Neural cell (in vitro differentiated cells): ENCODE measurements at regions not wholly inside any gene's neighbourhood (a gene's known extent, or its start where the extent isn't known, plus 50 kb on each side); places are given as distances from the start of the nearest gene placed in this dataset.

Experiments used
- H2AFZ ChIP-seq: fragments of 200-600, 300-800 bp; sonication (generic), shearing (Covaris generic); 2 replicates; pipeline ENCODE4 v1.6.0; 2014; ENCODE audit warnings: low read depth, mild to moderate bottlenecking, antibody characterized with exemption, low read length, moderate library complexity
- H3F3A ChIP-seq: fragments of 200-600 bp; shearing (Covaris generic); 2 replicates; pipeline ENCODE4 v1.6.1; 2016; ENCODE audit warnings: mild to moderate bottlenecking, moderate library complexity, mixed read lengths, antibody characterized with exemption, low read length; ENCODE audit not compliant: insufficient read depth, poor library complexity, severe bottlenecking
- H3K27ac ChIP-seq: fragments of 200-600, 300-800 bp; sonication (generic), shearing (Covaris generic); 2 replicates; pipeline ENCODE4 v1.5.1; 2014; ENCODE audit warnings: mild to moderate bottlenecking, low read length, moderate library complexity
- H3K27me3 ChIP-seq: fragments of 300-800, 200-600 bp; sonication (generic), shearing (Covaris generic); 2 replicates; pipeline ENCODE4 v1.6.0; 2014; ENCODE audit warnings: mild to moderate bottlenecking, low read depth, low read length, moderate library complexity; ENCODE audit not compliant: insufficient read depth
- H3K36me3 ChIP-seq: fragments of 300-800, 200-600 bp; sonication (generic), shearing (Covaris generic); 2 replicates; pipeline ENCODE4 v1.5.1; 2014; ENCODE audit warnings: mild to moderate bottlenecking, antibody characterized with exemption, low read length, moderate library complexity; ENCODE audit not compliant: insufficient read depth
- H3K4me2 ChIP-seq: fragments of 300-800, 200-600 bp; sonication (generic), shearing (Covaris generic); 2 replicates; pipeline ENCODE4 v1.6.0; 2014; ENCODE audit warnings: mild to moderate bottlenecking, low read length
- H3K4me3 ChIP-seq: fragments of 300-800, 200-600 bp; sonication (generic), shearing (Covaris generic); 2 replicates; pipeline ENCODE4 v1.5.1; 2014; ENCODE audit warnings: mild to moderate bottlenecking, low read length, moderate library complexity
- H3K79me2 ChIP-seq: fragments of 200-600 bp; shearing (Covaris generic); replicated peaks from 2 replicates; pipeline ENCODE4 v1.6.0; 2014; ENCODE audit warnings: mild to moderate bottlenecking, low read length, moderate library complexity; ENCODE audit not compliant: insufficient read depth
- H3K9ac ChIP-seq: fragments of 300-800, 200-600 bp; sonication (generic), shearing (Covaris generic); 2 replicates; pipeline ENCODE4 v1.6.1; 2016; ENCODE audit warnings: mild to moderate bottlenecking, low read length, mixed read lengths
- H3K9me2 ChIP-seq: fragments of 200-600 bp; shearing (Covaris generic); 2 replicates; pipeline ENCODE4 v1.6.1; 2016; ENCODE audit warnings: mild to moderate bottlenecking, low read length, mixed read lengths; ENCODE audit not compliant: insufficient read depth
- H3K9me3 ChIP-seq: fragments of 200-600, 300-800 bp; sonication (generic), shearing (Covaris generic); 2 replicates; pipeline ENCODE4 v1.6.1; 2016; ENCODE audit warnings: mild to moderate bottlenecking, mixed run types, low read length, moderate library complexity, mixed read lengths
- H4K20me1 ChIP-seq: fragments of 200-600 bp; shearing (Covaris generic); 2 replicates; pipeline ENCODE4 v1.6.1; 2016; ENCODE audit warnings: mild to moderate bottlenecking, mixed run types; ENCODE audit not compliant: insufficient read depth
- EP300 ChIP-seq: fragments of 450-650 bp; conservative IDR thresholded peaks from 2 replicates; pipeline ENCODE4 v1.6.1; 2014; ENCODE audit warnings: antibody characterized with exemption, mild to moderate bottlenecking, moderate library complexity; ENCODE audit not compliant: poor library complexity, severe bottlenecking
- EZH2 ChIP-seq: fragments of 200-600, 300-800 bp; shearing (Covaris generic), sonication (generic); IDR thresholded peaks from 2 replicates; pipeline ENCODE4 v1.6.1; 2014; ENCODE audit warnings: antibody characterized with exemption, low read length, borderline replicate concordance, mild to moderate bottlenecking; ENCODE audit not compliant: insufficient read depth, poor library complexity, severe bottlenecking
- MXI1 ChIP-seq: fragments of 450-650 bp; conservative IDR thresholded peaks from 2 replicates; pipeline ENCODE4 v1.6.1; 2014; ENCODE audit warnings: antibody characterized with exemption, mild to moderate bottlenecking; ENCODE audit not compliant: poor library complexity, severe bottlenecking
- POLR2AphosphoS5 ChIP-seq: IDR thresholded peaks from 2 replicates; pipeline ENCODE4 v1.6.1; 2012
- RAD21 ChIP-seq: fragments of 450-650 bp; conservative IDR thresholded peaks from 2 replicates; pipeline ENCODE4 v1.6.1; 2014; ENCODE audit warnings: antibody characterized with exemption, mild to moderate bottlenecking, moderate library complexity
- REST ChIP-seq: IDR thresholded peaks from 2 replicates; pipeline ENCODE4 v1.6.1; 2012; ENCODE audit warnings: borderline replicate concordance
- SMC3 ChIP-seq: fragments of 450-650 bp; conservative IDR thresholded peaks from 2 replicates; pipeline ENCODE4 v1.6.1; 2014; ENCODE audit warnings: antibody characterized with exemption, mild to moderate bottlenecking, moderate library complexity; ENCODE audit not compliant: poor library complexity
- TAF1 ChIP-seq: IDR thresholded peaks from 2 replicates; pipeline ENCODE4 v1.6.1; 2012; ENCODE audit warnings: low read depth
- TF ChIP-seq, protein P1 (sequence below): fragments of 450-650 bp; IDR thresholded peaks from 2 replicates; pipeline ENCODE4 v1.5.1; 2014; ENCODE audit warnings: antibody characterized with exemption, mild to moderate bottlenecking, moderate library complexity; ENCODE audit not compliant: poor library complexity, severe bottlenecking

- Histone ChIP-seq H3K4me3 (no peak overlapping the region), H3K4me2 (no peak overlapping the region), H2AFZ (no peak overlapping the region), H3K27me3 (no peaks in the 10 kb centered on the region), H3K36me3 (no peaks in the 10 kb centered on the region), H4K20me1 (no peaks in the 10 kb centered on the region), H3K9me2 (no peaks in the 10 kb centered on the region), H3K9ac (no peak overlapping the region), H3K9me3 (peaks cover 4% of the 10 kb centered on the region), H3F3A (no peaks in the 10 kb centered on the region), H3K27ac (no peak overlapping the region), H3K79me2 (no peaks in the 10 kb centered on the region)
- no peak for TF ChIP-seq EP300
- no peak for TF ChIP-seq POLR2AphosphoS5
- TF ChIP-seq, protein P1, sequence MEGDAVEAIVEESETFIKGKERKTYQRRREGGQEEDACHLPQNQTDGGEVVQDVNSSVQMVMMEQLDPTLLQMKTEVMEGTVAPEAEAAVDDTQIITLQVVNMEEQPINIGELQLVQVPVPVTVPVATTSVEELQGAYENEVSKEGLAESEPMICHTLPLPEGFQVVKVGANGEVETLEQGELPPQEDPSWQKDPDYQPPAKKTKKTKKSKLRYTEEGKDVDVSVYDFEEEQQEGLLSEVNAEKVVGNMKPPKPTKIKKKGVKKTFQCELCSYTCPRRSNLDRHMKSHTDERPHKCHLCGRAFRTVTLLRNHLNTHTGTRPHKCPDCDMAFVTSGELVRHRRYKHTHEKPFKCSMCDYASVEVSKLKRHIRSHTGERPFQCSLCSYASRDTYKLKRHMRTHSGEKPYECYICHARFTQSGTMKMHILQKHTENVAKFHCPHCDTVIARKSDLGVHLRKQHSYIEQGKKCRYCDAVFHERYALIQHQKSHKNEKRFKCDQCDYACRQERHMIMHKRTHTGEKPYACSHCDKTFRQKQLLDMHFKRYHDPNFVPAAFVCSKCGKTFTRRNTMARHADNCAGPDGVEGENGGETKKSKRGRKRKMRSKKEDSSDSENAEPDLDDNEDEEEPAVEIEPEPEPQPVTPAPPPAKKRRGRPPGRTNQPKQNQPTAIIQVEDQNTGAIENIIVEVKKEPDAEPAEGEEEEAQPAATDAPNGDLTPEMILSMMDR, result no peak
- no peak for TF ChIP-seq EZH2
- no peak for TF ChIP-seq MXI1
- no peak for TF ChIP-seq TAF1
- no peak for TF ChIP-seq SMC3
- no peak for TF ChIP-seq REST
- TF ChIP-seq RAD21, result no peak
These were observed 206.5 kb upstream of the ZWINT start for GRCh38 chr10:56567580-56567979.

DNA sequence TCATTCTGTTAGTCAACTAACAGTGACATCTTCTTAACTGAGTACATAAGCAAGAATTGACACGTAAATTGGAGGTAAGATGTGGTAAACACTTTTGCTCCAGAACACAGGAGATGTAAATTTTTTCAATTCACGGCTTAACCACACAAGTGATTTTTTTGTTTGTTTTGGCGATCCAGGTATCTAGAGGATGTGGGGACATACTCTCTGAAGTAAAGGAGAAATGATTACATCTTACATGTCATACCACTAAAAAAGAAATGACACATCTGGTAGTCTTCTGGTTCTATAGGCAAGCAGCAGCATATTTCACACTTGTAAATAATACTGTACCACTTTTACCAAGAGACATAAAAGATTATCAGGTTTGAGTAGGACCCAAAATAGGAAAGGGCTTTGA is 200.3 kb upstream of the ZWINT start:
- Histone ChIP-seq H3K4me3 (no peak overlapping the region), H3K9me2 (no peaks in the 10 kb centered on the region), H3K9ac (no peak overlapping the region), H3F3A (no peaks in the 10 kb centered on the region), H4K20me1 (no peaks in the 10 kb centered on the region), H3K36me3 (no peaks in the 10 kb centered on the region), H3K27me3 (no peaks in the 10 kb centered on the region), H3K27ac (no peak overlapping the region), H3K9me3 (no peaks in the 10 kb centered on the region), H2AFZ (no peak overlapping the region), H3K4me2 (no peak overlapping the region), H3K79me2 (no peaks in the 10 kb centered on the region)
- TF ChIP-seq REST (no peak), EP300 (no peak), RAD21 (no peak), MXI1 (no peak), EZH2 (no peak), SMC3 (no peak), POLR2AphosphoS5 (no peak), TAF1 (no peak)
- TF ChIP-seq, protein P1, result no peak
